Heart right ventricle (tissue), 16 donors: ENCODE measurements at regions not wholly inside any gene's neighbourhood (a gene's known extent, or its start where the extent isn't known, plus 50 kb on each side); places are given as distances from the start of the nearest gene placed in this dataset.
A peak's percentile ranks its signal among the peaks of the same experiment; 100 is the strongest.

Experiments
- ATAC-seq, 8 donors: fragments of 200-7000 bp; cut with Tn5 transposase; one replicate each; pipeline ENCODE4 v1.9.1; 2020; ENCODE audit warnings: mild to moderate bottlenecking in 8 of 8, moderate library complexity in 8 of 8, moderate number of reproducible peaks in 1 of 8
- DNase-seq, 2 donors: peaks; one replicate each; pipeline ENCODE4 v3.0.0-alpha.2; 2020
- H3K27ac ChIP-seq, 10 donors: fragments of 200-600 bp; sonication (generic) in 2 of 10; one replicate each; pipeline versions ENCODE4 v1.5.0 to v1.8.0; 2020 to 2022; ENCODE audit warnings: mild to moderate bottlenecking in 3 of 10
- H3K27me3 ChIP-seq, 7 donors: fragments of 200-600 bp; one replicate each; pipeline ENCODE4 v1.8.0; 2021 to 2022; ENCODE audit warnings: mild to moderate bottlenecking in 2 of 7
- H3K36me3 ChIP-seq, 9 donors: fragments of 200-600 bp; sonication (generic) in 1 of 9; one replicate each; pipeline versions ENCODE4 v1.5.0 to v1.8.0; 2020 to 2022; ENCODE audit warnings: mild to moderate bottlenecking in 2 of 9
- H3K4me1 ChIP-seq, 9 donors: fragments of 200-600 bp; sonication (generic) in 1 of 9; one replicate each; pipeline versions ENCODE4 v1.5.0 to v1.8.0; 2020 to 2022; ENCODE audit warnings: mild to moderate bottlenecking in 4 of 9
- H3K4me3 ChIP-seq, 10 donors: fragments of 200-600 bp; sonication (generic) in 2 of 10; one replicate each; pipeline versions ENCODE4 v1.5.0 to v1.8.0; 2020 to 2022; ENCODE audit warnings: mild to moderate bottlenecking in 7 of 10, moderate library complexity in 2 of 10
- H3K9me3 ChIP-seq, 11 donors: fragments of 200-600 bp in 10 of 11; sonication (generic) in 2 of 11; one replicate each; pipeline versions ENCODE4 v1.5.0 to v1.8.0; 2013 to 2022; ENCODE audit warnings: mild to moderate bottlenecking in 2 of 11, control low read depth in 1 of 11, moderate library complexity in 1 of 11
- WGBS, 2 donors: extraction: QIAGEN DNeasy Blood & Tissue Kit; methylation state at CpG; one replicate each; pipeline ENCODE4 v1.1.7; 2013; ENCODE audit warnings: inconsistent platforms in 1 of 2; 5-methylcytosine and 5-hydroxymethylcytosine counted together
- intact Hi-C, 10 donors: fragments of 100-400 bp; cut with DNase I; formaldehyde crosslinking; loops; one replicate each; pipeline versions ENCODE4 v1.11.1 to v1.14.2; 2022
- TF ChIP-seq, protein P1 (sequence below), 9 donors: fragments of 200-600 bp; sonication (generic) in 2 of 9; IDR thresholded peaks; one replicate each; pipeline versions ENCODE4 v1.5.0 to v1.8.0; 2021 to 2022; ENCODE audit warnings: antibody characterized with exemption in 9 of 9, mild to moderate bottlenecking in 5 of 9, moderate library complexity in 1 of 9
- donor health status: Arrhythmogenic right ventricular cardiomyopathy.
- donor health status: ischemic (EF 13 %, LVEDD 7.1; RV severe dilation, severe dysfunction).
- donor health status: healthy with polysubstance abuse.
- donor health status: DM: no; HTN: yes; CAD: no.
- donor health status: DM: no; HTN: no; CAD: no.
- donor health status: ischemic (EF 25% LVEDD 6.9; RV normal size, moderate dysfunction).
- donor health status: ischemic (EF 25% LVEDD 5.7; RV mildly dilated, moderate dysfunction).
- donor health status: healthy.
- donor health status: DM: yes; HTN: yes; CAD: no.
- donor health status: Ischemic cardiomyopathy.
- donor health status: ischemic (EF 35%, LVEDD 5.7; RV mildly dilated, moderate dysfunction).
- donor health status: nonischemic (EF 11% LVEDD 7.7; RV severe dilation, severe dysfunction).
- donor health status: DM: yes; HTN: yes; CAD: no.
- donor health status: PGD.
- donor health status: ischemic (EF 29% LVEDD 5.4; RV normal size, mild dysfunction).
- donor health status: nonischemic (EF 23%, LVEDD 6.1; RV moderate dilation, normal function).

- no peak for DNase-seq
- no peaks in the 10 kb centered on the region for H3K4me1 ChIP-seq
- intact Hi-C loops: no loop called here
- 54 to 59% methylated on average over 5 of the region's 5 CpGs for WGBS, 2 donors
- no peak overlapping the region for H3K4me3 ChIP-seq
- H3K36me3 ChIP-seq: no peaks in the 10 kb centered on the region
- H3K9me3 ChIP-seq: peaks cover 0 to 4% (median 0%) of the 10 kb centered on the region in 11 donors
- no peak for ATAC-seq
- H3K27ac ChIP-seq: no peak overlapping the region
- TF ChIP-seq, protein P1, sequence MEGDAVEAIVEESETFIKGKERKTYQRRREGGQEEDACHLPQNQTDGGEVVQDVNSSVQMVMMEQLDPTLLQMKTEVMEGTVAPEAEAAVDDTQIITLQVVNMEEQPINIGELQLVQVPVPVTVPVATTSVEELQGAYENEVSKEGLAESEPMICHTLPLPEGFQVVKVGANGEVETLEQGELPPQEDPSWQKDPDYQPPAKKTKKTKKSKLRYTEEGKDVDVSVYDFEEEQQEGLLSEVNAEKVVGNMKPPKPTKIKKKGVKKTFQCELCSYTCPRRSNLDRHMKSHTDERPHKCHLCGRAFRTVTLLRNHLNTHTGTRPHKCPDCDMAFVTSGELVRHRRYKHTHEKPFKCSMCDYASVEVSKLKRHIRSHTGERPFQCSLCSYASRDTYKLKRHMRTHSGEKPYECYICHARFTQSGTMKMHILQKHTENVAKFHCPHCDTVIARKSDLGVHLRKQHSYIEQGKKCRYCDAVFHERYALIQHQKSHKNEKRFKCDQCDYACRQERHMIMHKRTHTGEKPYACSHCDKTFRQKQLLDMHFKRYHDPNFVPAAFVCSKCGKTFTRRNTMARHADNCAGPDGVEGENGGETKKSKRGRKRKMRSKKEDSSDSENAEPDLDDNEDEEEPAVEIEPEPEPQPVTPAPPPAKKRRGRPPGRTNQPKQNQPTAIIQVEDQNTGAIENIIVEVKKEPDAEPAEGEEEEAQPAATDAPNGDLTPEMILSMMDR (IDR thresholded peaks at IDR 0.05): peak in 4 of 9 donors; percentile 6 to 40 (median 18)
- H3K27me3 ChIP-seq: no peaks in the 10 kb centered on the region
These were observed 678.1 kb upstream of the GOT2 start for GRCh38 chr16:59411961-59412841.

- TF ChIP-seq, protein P1 (IDR thresholded peaks at IDR 0.05): no peak
- intact Hi-C loops: no loop called here
- no peak for DNase-seq
- no peak overlapping the region for H3K27ac ChIP-seq
- 40 to 62% methylated on average over 1 of the region's 1 CpG for WGBS, 2 donors
- ATAC-seq: no peak
- peaks cover 0 to 9% (median 0%) of the 10 kb centered on the region in 11 donors for H3K9me3 ChIP-seq
- no peaks in the 10 kb centered on the region for H3K27me3 ChIP-seq
- H3K4me1 ChIP-seq: no peaks in the 10 kb centered on the region
- H3K36me3 ChIP-seq: no peaks in the 10 kb centered on the region
- no peak overlapping the region for H3K4me3 ChIP-seq
These were observed 676.3 kb upstream of the GOT2 start for GRCh38 chr16:59410451-59410850.

DNA sequence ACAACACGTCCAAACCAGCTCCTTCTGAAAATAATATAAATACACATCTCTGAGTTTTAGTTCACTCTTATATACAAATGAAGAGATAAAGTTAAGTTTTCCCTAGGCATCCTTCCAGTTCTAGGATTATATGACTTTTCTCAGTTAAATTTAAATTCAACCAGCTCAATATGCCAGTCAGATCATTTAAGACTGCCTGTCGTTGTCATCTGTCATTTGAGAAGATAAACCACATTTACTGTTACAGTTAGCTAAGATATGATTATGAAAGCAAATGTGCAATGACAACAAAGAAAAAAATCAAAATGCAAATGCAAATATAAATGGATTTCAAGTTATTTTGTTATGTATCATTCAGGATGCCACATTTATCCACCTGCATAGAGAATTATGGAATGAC, 671.7 kb upstream of the GOT2 start:
- intact Hi-C loops: no loop called here
- no peak for DNase-seq
- Histone ChIP-seq H3K9me3 (peaks cover 0 to 15% (median 0%) of the 10 kb centered on the region in 11 donors), H3K4me3 (no peak overlapping the region), H3K27ac (no peak overlapping the region), H3K27me3 (no peaks in the 10 kb centered on the region), H3K4me1 (no peaks in the 10 kb centered on the region), H3K36me3 (no peaks in the 10 kb centered on the region)
- ATAC-seq: no peak
- WGBS, 2 donors: 85% methylated on average over 2 of the region's 2 CpGs
- TF ChIP-seq, protein P1 (IDR thresholded peaks at IDR 0.05): no peak

GRCh38 chr16:59404509-59404908, 670.4 kb upstream of the GOT2 start:
- WGBS, 2 donors: 89% methylated on average over 2 of the region's 2 CpGs
- H3K4me3 ChIP-seq: no peak overlapping the region
- TF ChIP-seq, protein P1 (IDR thresholded peaks at IDR 0.05): no peak
- no peak for DNase-seq
- H3K27ac ChIP-seq: no peak overlapping the region
- intact Hi-C loops: no loop called here
- H3K27me3 ChIP-seq: no peaks in the 10 kb centered on the region
- no peaks in the 10 kb centered on the region for H3K36me3 ChIP-seq
- ATAC-seq: no peak
- H3K4me1 ChIP-seq: no peaks in the 10 kb centered on the region
- H3K9me3 ChIP-seq: peaks cover 0 to 15% (median 0%) of the 10 kb centered on the region in 11 donors
